ENCODE measurements at regions not wholly inside any gene's neighbourhood (a gene's known extent, or its start where the extent isn't known, plus 50 kb on each side); places are given as distances from the start of the nearest gene placed in this dataset.

GRCh38 chr4:52312722-52313121 is 261.6 kb downstream of the SPATA18 start:
- no peak for DNase-seq (ENCODE audit: low spot score)
- no peak for TF ChIP-seq CTCF (IDR thresholded peaks at IDR 0.05; ENCODE audit: extremely low read depth, missing control alignments)

GRCh38 chr4:52317361-52317879 is 266.3 kb downstream of the SPATA18 start:
- DNase-seq (ENCODE audit: low spot score), result no peak
- no peak for TF ChIP-seq CTCF (IDR thresholded peaks at IDR 0.05; ENCODE audit: extremely low read depth, missing control alignments)

GRCh38 chr4:52317981-52318380 is 266.9 kb downstream of the SPATA18 start:
- DNase-seq (ENCODE audit: low spot score), result no peak
- TF ChIP-seq CTCF (IDR thresholded peaks at IDR 0.05; ENCODE audit: extremely low read depth, missing control alignments), result no peak

- TF ChIP-seq CTCF (IDR thresholded peaks at IDR 0.05; ENCODE audit: extremely low read depth, missing control alignments), result no peak
- no peak for DNase-seq (ENCODE audit: low spot score)
These were observed 278.8 kb downstream of the SPATA18 start for GRCh38 chr4:52329894-52330293.

- no peak for TF ChIP-seq CTCF (IDR thresholded peaks at IDR 0.05; ENCODE audit: extremely low read depth, missing control alignments)
- no peak for DNase-seq (ENCODE audit: low spot score)
These were observed 292.5 kb downstream of the SPATA18 start for GRCh38 chr4:52343595-52343994.

- DNase-seq (ENCODE audit: low spot score), result no peak
- TF ChIP-seq CTCF (IDR thresholded peaks at IDR 0.05; ENCODE audit: extremely low read depth, missing control alignments), result no peak
These were observed 299.8 kb downstream of the SPATA18 start for GRCh38 chr4:52350926-52351325.

- DNase-seq (ENCODE audit: low spot score), result no peak
- TF ChIP-seq CTCF (IDR thresholded peaks at IDR 0.05; ENCODE audit: extremely low read depth, missing control alignments), result no peak
These were observed 300.7 kb downstream of the USP46 start for GRCh38 chr4:52358366-52358765.

Data from GM20000 (cell line).